ACC112 (cell line): ENCODE measurements at regions not wholly inside any gene's neighbourhood (a gene's known extent, or its start where the extent isn't known, plus 50 kb on each side); places are given as distances from the start of the nearest gene placed in this dataset.

Experiments
- H2AFZ ChIP-seq: fragments of 200-600 bp; sonication (generic); one replicate; pipeline ENCODE4 v1.6.0; 2017; ENCODE audit warnings: antibody characterized with exemption, low read length; ENCODE audit not compliant: unreplicated experiment
- H3K27ac ChIP-seq: fragments of 200-600 bp; sonication (generic); 2 replicates; pipeline ENCODE4 v1.5.1; 2014; ENCODE audit warnings: low read depth, mild to moderate bottlenecking, antibody characterized with exemption, low read length, moderate library complexity
- H3K27me3 ChIP-seq: fragments of 200-600 bp; sonication (generic); 2 replicates; pipeline ENCODE4 v1.6.1; 2014; ENCODE audit warnings: mild to moderate bottlenecking, antibody characterized with exemption, low read length, moderate library complexity, mixed read lengths; ENCODE audit not compliant: insufficient read depth
- H3K36me3 ChIP-seq: fragments of 200-600 bp; sonication (generic); 2 replicates; pipeline ENCODE4 v1.6.1; 2016; ENCODE audit warnings: mild to moderate bottlenecking, antibody characterized with exemption, low read length, moderate library complexity, mixed read lengths; ENCODE audit not compliant: insufficient read depth
- H3K4me1 ChIP-seq: fragments of 200-600 bp; sonication (generic); one replicate; pipeline ENCODE4 v1.6.1; 2016; ENCODE audit warnings: low read length, mixed read lengths; ENCODE audit not compliant: insufficient read depth, unreplicated experiment, control insufficient read depth
- H3K4me3 ChIP-seq: fragments of 200-600 bp; sonication (generic); 2 replicates; pipeline ENCODE4 v1.5.1; 2014; ENCODE audit warnings: mild to moderate bottlenecking, low read depth, low read length
- H3K79me2 ChIP-seq: fragments of 200-600 bp; sonication (generic); one replicate; pipeline ENCODE4 v1.6.0; 2016; ENCODE audit warnings: low read length; ENCODE audit not compliant: control insufficient read depth, unreplicated experiment, insufficient read depth

GRCh38 chrX:102067966-102068723 lies 57.3 kb upstream of the TCEAL2 start:
- Histone ChIP-seq H3K79me2 (no peaks in the 10 kb centered on the region), H3K27ac (no peak overlapping the region), H3K4me1 (no peaks in the 10 kb centered on the region), H3K4me3 (no peak overlapping the region), H3K36me3 (no peaks in the 10 kb centered on the region), H2AFZ (no peak overlapping the region), H3K27me3 (no peaks in the 10 kb centered on the region)

- no peak overlapping the region for H3K27ac ChIP-seq
- H3K4me1 ChIP-seq: no peaks in the 10 kb centered on the region
- H3K79me2 ChIP-seq: no peaks in the 10 kb centered on the region
- H3K4me3 ChIP-seq: no peak overlapping the region
- H2AFZ ChIP-seq: no peak overlapping the region
- no peaks in the 10 kb centered on the region for H3K36me3 ChIP-seq
- no peaks in the 10 kb centered on the region for H3K27me3 ChIP-seq
These were observed 61.9 kb upstream of the TCEAL2 start for GRCh38 chrX:102063445-102064074.

GRCh38 chrX:102044496-102044895 lies 81.0 kb upstream of the TCEAL2 start:
- Histone ChIP-seq H2AFZ (no peak overlapping the region), H3K36me3 (no peaks in the 10 kb centered on the region), H3K4me1 (no peaks in the 10 kb centered on the region)

GRCh38 chrX:102043380-102043779 lies 82.1 kb upstream of the TCEAL2 start:
- H3K79me2 ChIP-seq: no peaks in the 10 kb centered on the region
- no peak overlapping the region for H3K27ac ChIP-seq
- no peak overlapping the region for H2AFZ ChIP-seq

More at GRCh38 chrX:102044496-102044895, 81.0 kb upstream of the TCEAL2 start:
- no peak overlapping the region for H3K27ac ChIP-seq
- H3K27me3 ChIP-seq: no peaks in the 10 kb centered on the region
- H3K79me2 ChIP-seq: no peaks in the 10 kb centered on the region
- H3K4me3 ChIP-seq: no peak overlapping the region

GRCh38 chrX:102042372-102043325 lies 82.8 kb upstream of the TCEAL2 start:
- Histone ChIP-seq H3K4me1 (no peaks in the 10 kb centered on the region), H3K27ac (no peak overlapping the region), H3K4me3 (no peak overlapping the region), H3K36me3 (no peaks in the 10 kb centered on the region), H3K79me2 (no peaks in the 10 kb centered on the region), H3K27me3 (no peaks in the 10 kb centered on the region), H2AFZ (no peak overlapping the region)

More at GRCh38 chrX:102043380-102043779, 82.1 kb upstream of the TCEAL2 start:
- H3K36me3 ChIP-seq: no peaks in the 10 kb centered on the region
- H3K27me3 ChIP-seq: no peaks in the 10 kb centered on the region
- no peak overlapping the region for H3K4me3 ChIP-seq
- no peaks in the 10 kb centered on the region for H3K4me1 ChIP-seq

- no peaks in the 10 kb centered on the region for H3K4me1 ChIP-seq
- H2AFZ ChIP-seq: no peak overlapping the region
- no peaks in the 10 kb centered on the region for H3K36me3 ChIP-seq
- no peaks in the 10 kb centered on the region for H3K79me2 ChIP-seq
- no peaks in the 10 kb centered on the region for H3K27me3 ChIP-seq
- no peak overlapping the region for H3K27ac ChIP-seq
- H3K4me3 ChIP-seq: no peak overlapping the region
These were observed 96.5 kb upstream of the TCEAL2 start for GRCh38 chrX:102029026-102029425.

- H3K27ac ChIP-seq: no peak overlapping the region
- no peaks in the 10 kb centered on the region for H3K27me3 ChIP-seq
- no peaks in the 10 kb centered on the region for H3K4me1 ChIP-seq
- no peak overlapping the region for H3K4me3 ChIP-seq
- no peaks in the 10 kb centered on the region for H3K79me2 ChIP-seq
- H2AFZ ChIP-seq: no peak overlapping the region
- no peaks in the 10 kb centered on the region for H3K36me3 ChIP-seq
These were observed 86.4 kb upstream of the ZMAT1 start for GRCh38 chrX:102018208-102018607.

- Histone ChIP-seq H3K4me1 (no peaks in the 10 kb centered on the region), H3K79me2 (no peaks in the 10 kb centered on the region)
These were observed 77.1 kb upstream of the ZMAT1 start for GRCh38 chrX:102008901-102009300.

GRCh38 chrX:101999644-102000539 lies 68.1 kb upstream of the ZMAT1 start:
- Histone ChIP-seq H3K36me3 (no peaks in the 10 kb centered on the region), H3K27me3 (no peaks in the 10 kb centered on the region), H3K4me1 (no peaks in the 10 kb centered on the region), H3K4me3 (no peak overlapping the region), H3K27ac (no peak overlapping the region), H2AFZ (no peak overlapping the region), H3K79me2 (no peaks in the 10 kb centered on the region)

More at GRCh38 chrX:102008901-102009300, 77.1 kb upstream of the ZMAT1 start:
- no peak overlapping the region for H3K27ac ChIP-seq
- H2AFZ ChIP-seq: no peak overlapping the region
- H3K36me3 ChIP-seq: no peaks in the 10 kb centered on the region
- no peak overlapping the region for H3K4me3 ChIP-seq
- H3K27me3 ChIP-seq: no peaks in the 10 kb centered on the region

GRCh38 chrX:101993335-101993734 lies 61.5 kb upstream of the ZMAT1 start:
- Histone ChIP-seq H3K4me1 (no peaks in the 10 kb centered on the region), H2AFZ (no peak overlapping the region), H3K27ac (no peak overlapping the region)

More at GRCh38 chrX:101993335-101993734, 61.5 kb upstream of the ZMAT1 start:
- no peaks in the 10 kb centered on the region for H3K27me3 ChIP-seq
- H3K36me3 ChIP-seq: no peaks in the 10 kb centered on the region
- no peaks in the 10 kb centered on the region for H3K79me2 ChIP-seq
- no peak overlapping the region for H3K4me3 ChIP-seq
